ENCODE measurements at regions not wholly inside any gene's neighbourhood (a gene's known extent, or its start where the extent isn't known, plus 50 kb on each side); places are given as distances from the start of the nearest gene placed in this dataset.

GRCh38 chrX:121231566-121232358 is 184.4 kb downstream of the GLUD2 start:
- Histone ChIP-seq H4K20me1 (ENCODE audit: control insufficient read depth, insufficient read depth, low read length, poor library complexity, severe bottlenecking) (no peaks in the 10 kb centered on the region), H2AFZ (ENCODE audit: insufficient read depth, low read depth, low read length, poor library complexity, severe bottlenecking) (no peak overlapping the region), H3K27ac (ENCODE audit: low read length in 2 of 2) (no peak overlapping the region), H3K36me3 (replicated peaks in 1 of 2; ENCODE audit: control extremely low read depth in 1 of 2, control insufficient read depth in 1 of 2, extremely low read depth in 1 of 2, insufficient read depth in 2 of 2, low read length in 1 of 2) (no peaks in the 10 kb centered on the region), H3K4me2 (replicated peaks; ENCODE audit: low read depth, low read length, poor library complexity, severe bottlenecking) (no peak overlapping the region), H3K4me1 (ENCODE audit: control insufficient read depth in 2 of 2, insufficient read depth in 2 of 2, low read length in 2 of 2) (no peaks in the 10 kb centered on the region), H3K9ac (ENCODE audit: low read length) (no peak overlapping the region), H3K4me3 (ENCODE audit: control extremely low read depth in 1 of 5, extremely low read depth in 1 of 5, insufficient read depth in 1 of 5, low read depth in 2 of 5, low read length in 4 of 5) (no peak overlapping the region), H3K79me2 (ENCODE audit: control insufficient read depth, insufficient read depth, low read length) (no peaks in the 10 kb centered on the region), H3K27me3 (replicated peaks in 1 of 4; ENCODE audit: control extremely low read depth in 1 of 4, control insufficient read depth in 3 of 4, insufficient read depth in 4 of 4, low read length in 3 of 4) (no peaks in the 10 kb centered on the region), H3K9me3 (ENCODE audit: control extremely low read depth in 1 of 3, control insufficient read depth in 2 of 3, insufficient read depth in 1 of 3, low read length in 2 of 3) (no peaks in the 10 kb centered on the region)
- intact Hi-C loops (cut with micrococcal nuclease): no loop called here
- DNase-seq (no peak), ATAC-seq (ENCODE audit: low read depth) (no peak)
- no peak overlapping the region for H3K4me3 Mint-ChIP-seq
- no peaks in the 10 kb centered on the region for H3K27me3 Mint-ChIP-seq
- no peaks in the 10 kb centered on the region for H3K4me1 Mint-ChIP-seq
- no peak overlapping the region for H3K27ac Mint-ChIP-seq
- POLR2A ChIA-PET: no interaction called here
- CTCF ChIA-PET: no interaction called here
- TF ChIP-seq CTCF (IDR thresholded peaks at IDR 0.05) (no peak), EZH2 (IDR thresholded peaks at IDR 0.05; ENCODE audit: borderline replicate concordance, insufficient read depth, low read depth, low read length, poor library complexity, severe bottlenecking) (no peak)
- no peaks in the 10 kb centered on the region for H3K9me3 Mint-ChIP-seq (ENCODE audit: insufficient read depth)
- WGBS (ENCODE audit: insufficient coverage): 78% methylated on average over 6 of the region's 10 CpGs

GRCh38 chrX:121236040-121236439 is 188.6 kb downstream of the GLUD2 start:
- H3K9me3 Mint-ChIP-seq (ENCODE audit: insufficient read depth): no peaks in the 10 kb centered on the region
- H3K27ac Mint-ChIP-seq: no peak overlapping the region
- Histone ChIP-seq H4K20me1 (ENCODE audit: control insufficient read depth, insufficient read depth, low read length, poor library complexity, severe bottlenecking) (no peaks in the 10 kb centered on the region), H3K27me3 (replicated peaks in 1 of 4; ENCODE audit: control extremely low read depth in 1 of 4, control insufficient read depth in 3 of 4, insufficient read depth in 4 of 4, low read length in 3 of 4) (no peaks in the 10 kb centered on the region), H3K79me2 (ENCODE audit: control insufficient read depth, insufficient read depth, low read length) (no peaks in the 10 kb centered on the region), H3K4me1 (ENCODE audit: control insufficient read depth in 2 of 2, insufficient read depth in 2 of 2, low read length in 2 of 2) (no peaks in the 10 kb centered on the region), H3K4me2 (replicated peaks; ENCODE audit: low read depth, low read length, poor library complexity, severe bottlenecking) (no peak overlapping the region), H3K36me3 (replicated peaks in 1 of 2; ENCODE audit: control extremely low read depth in 1 of 2, control insufficient read depth in 1 of 2, extremely low read depth in 1 of 2, insufficient read depth in 2 of 2, low read length in 1 of 2) (no peaks in the 10 kb centered on the region), H3K9ac (ENCODE audit: low read length) (no peak overlapping the region), H2AFZ (ENCODE audit: insufficient read depth, low read depth, low read length, poor library complexity, severe bottlenecking) (no peak overlapping the region), H3K27ac (ENCODE audit: low read length in 2 of 2) (no peak overlapping the region), H3K9me3 (ENCODE audit: control extremely low read depth in 1 of 3, control insufficient read depth in 2 of 3, insufficient read depth in 1 of 3, low read length in 2 of 3) (no peaks in the 10 kb centered on the region), H3K4me3 (ENCODE audit: control extremely low read depth in 1 of 5, extremely low read depth in 1 of 5, insufficient read depth in 1 of 5, low read depth in 2 of 5, low read length in 4 of 5) (no peak overlapping the region)
- no peaks in the 10 kb centered on the region for H3K27me3 Mint-ChIP-seq
- no peak overlapping the region for H3K4me3 Mint-ChIP-seq
- TF ChIP-seq CTCF (IDR thresholded peaks at IDR 0.05) (no peak), EZH2 (IDR thresholded peaks at IDR 0.05; ENCODE audit: borderline replicate concordance, insufficient read depth, low read depth, low read length, poor library complexity, severe bottlenecking) (no peak)
- intact Hi-C loops (cut with micrococcal nuclease): no loop called here
- ATAC-seq (ENCODE audit: low read depth) (no peak), DNase-seq (no peak)
- H3K4me1 Mint-ChIP-seq: no peaks in the 10 kb centered on the region
- POLR2A ChIA-PET: no interaction called here
- CTCF ChIA-PET: no interaction called here
- no CpG with 5 or more reads among the region's 1 CpG for WGBS (ENCODE audit: insufficient coverage)

All from B cell (primary cell).